ENCODE measurements at regions not wholly inside any gene's neighbourhood (a gene's known extent, or its start where the extent isn't known, plus 50 kb on each side); places are given as distances from the start of the nearest gene placed in this dataset.
"Not testable (repeated sequence)": the region's sequence is repeated elsewhere in the genome, so short reads cannot be mapped to it uniquely, and the experiment has no call there.

- no peak for ATAC-seq (ENCODE audit: low read depth)
- H3K27me3 Mint-ChIP-seq = peaks cover 5% of the 10 kb centered on the region
Observed at GRCh38 chr17:62322313-62322712, 58.0 kb upstream of the EFCAB3 start.

GRCh38 chr17:62321451-62321850 is 58.9 kb upstream of the EFCAB3 start:
- Mint-ChIP-seq H3K9me3 (no peaks in the 10 kb centered on the region), H3K4me1 (no peaks in the 10 kb centered on the region), H3K4me3 (no peak overlapping the region), H3K36me3 (no peaks in the 10 kb centered on the region), H3K27ac (no peak overlapping the region), H3K27me3 (peaks cover 8% of the 10 kb centered on the region)
- POLR2A ChIA-PET = no interaction called here
- ATAC-seq (ENCODE audit: low read depth) = no peak
- DNase-seq = no peak

More at GRCh38 chr17:62322313-62322712, 58.0 kb upstream of the EFCAB3 start:
- Mint-ChIP-seq H3K4me1 (no peaks in the 10 kb centered on the region), H3K9me3 (no peaks in the 10 kb centered on the region), H3K27ac (no peak overlapping the region), H3K36me3 (no peaks in the 10 kb centered on the region), H3K4me3 (no peak overlapping the region)
- POLR2A ChIA-PET = no interaction called here
- no peak for DNase-seq

DNA sequence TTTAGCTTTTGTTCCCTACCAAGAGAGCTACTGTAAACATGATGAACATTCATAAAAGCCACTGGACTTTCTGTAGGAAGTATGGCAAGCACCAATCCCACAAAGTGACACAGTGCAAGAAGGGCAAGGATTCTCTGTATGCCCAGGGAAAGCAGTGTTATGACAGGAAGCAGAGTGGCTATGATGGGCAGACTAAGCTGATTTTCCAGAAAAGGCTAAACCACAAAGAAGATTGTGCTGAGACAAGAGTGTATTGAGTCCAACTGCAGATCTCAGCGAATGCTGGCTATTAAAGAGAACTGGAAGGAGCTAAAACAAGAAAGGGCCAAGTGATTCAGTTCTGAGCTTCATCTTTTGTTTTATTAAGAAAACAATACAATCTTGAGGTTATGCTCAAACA is 60.5 kb upstream of the EFCAB3 start:
- H3K27ac Mint-ChIP-seq = no peak overlapping the region
- peaks cover 15% of the 10 kb centered on the region for H3K27me3 Mint-ChIP-seq
- H3K36me3 Mint-ChIP-seq = no peaks in the 10 kb centered on the region
- H3K4me3 Mint-ChIP-seq = no peak overlapping the region
- ATAC-seq (ENCODE audit: low read depth) (no peak), DNase-seq (no peak)
- no peaks in the 10 kb centered on the region for H3K4me1 Mint-ChIP-seq
- no peaks in the 10 kb centered on the region for H3K9me3 Mint-ChIP-seq
- POLR2A ChIA-PET = no interaction called here

DNA sequence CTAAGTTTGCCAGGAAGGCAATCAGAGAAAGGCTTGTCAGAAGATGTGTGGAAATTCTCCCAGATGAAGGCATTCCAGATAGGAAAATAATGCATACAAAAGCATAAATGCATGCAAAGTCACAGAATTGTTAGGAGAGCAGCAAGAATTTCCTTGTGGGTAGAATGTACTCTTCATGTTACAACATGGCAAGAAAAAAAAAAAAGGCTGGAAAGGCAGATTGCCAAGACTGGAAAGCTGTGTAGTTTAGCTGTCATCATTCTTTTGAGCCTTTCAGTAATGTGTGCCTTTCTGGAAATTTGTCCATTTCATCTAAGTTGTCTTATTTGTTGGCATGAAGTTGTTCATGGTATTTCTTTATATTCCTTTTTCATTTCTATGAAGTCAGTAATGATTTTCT is 71.0 kb upstream of the EFCAB3 start:
- POLR2A ChIA-PET = no interaction called here
- Mint-ChIP-seq H3K4me3 (no peak overlapping the region), H3K27me3 (peaks cover 33% of the 10 kb centered on the region)

GRCh38 chr17:62307196-62307595 is 73.2 kb upstream of the EFCAB3 start:
- POLR2A ChIA-PET = no interaction called here
- Mint-ChIP-seq H3K36me3 (no peaks in the 10 kb centered on the region), H3K27me3 (peaks cover 35% of the 10 kb centered on the region), H3K4me1 (no peaks in the 10 kb centered on the region), H3K4me3 (no peak overlapping the region), H3K9me3 (peaks cover 4% of the 10 kb centered on the region), H3K27ac (no peak overlapping the region)
- DNase-seq (no peak), ATAC-seq (ENCODE audit: low read depth) (no peak)

More for the DNA sequence above, 71.0 kb upstream of the EFCAB3 start:
- no peak for DNase-seq
- no peak for ATAC-seq (ENCODE audit: low read depth)
- no peaks in the 10 kb centered on the region for H3K36me3 Mint-ChIP-seq
- no peaks in the 10 kb centered on the region for H3K4me1 Mint-ChIP-seq
- no peak overlapping the region for H3K27ac Mint-ChIP-seq
- peaks cover 4% of the 10 kb centered on the region for H3K9me3 Mint-ChIP-seq

- H3K9me3 Mint-ChIP-seq = peaks cover 3% of the 10 kb centered on the region
- H3K27ac Mint-ChIP-seq = no peak overlapping the region
- ATAC-seq (ENCODE audit: low read depth) (no peak), DNase-seq (no peak)
- H3K4me1 Mint-ChIP-seq = no peaks in the 10 kb centered on the region
- peaks cover 27% of the 10 kb centered on the region for H3K27me3 Mint-ChIP-seq
- H3K36me3 Mint-ChIP-seq = no peaks in the 10 kb centered on the region
- POLR2A ChIA-PET = no interaction called here
- no peak overlapping the region for H3K4me3 Mint-ChIP-seq
Observed at GRCh38 chr17:62303476-62303875, 76.9 kb upstream of the EFCAB3 start.

DNA sequence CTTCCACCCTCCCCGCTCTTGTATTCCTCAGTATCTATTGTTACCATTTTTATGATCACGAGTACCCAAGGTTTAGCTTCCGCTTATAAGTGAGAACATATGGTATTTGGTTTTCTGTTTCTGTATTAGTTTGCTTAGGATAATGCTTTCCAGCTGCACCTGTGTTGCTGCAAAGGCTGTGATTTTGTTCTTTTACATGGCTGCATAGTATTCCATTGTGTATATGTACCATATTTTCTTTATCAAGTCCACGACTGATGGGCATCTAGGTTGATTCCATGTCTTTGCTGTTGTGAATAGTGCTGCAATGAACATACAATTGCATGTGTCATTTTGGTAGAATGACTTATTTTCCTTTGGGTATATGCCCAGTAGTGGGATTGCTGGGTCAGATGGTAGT is 79.7 kb upstream of the EFCAB3 start:
- POLR2A ChIA-PET = no interaction called here
- no peak for ATAC-seq (ENCODE audit: low read depth)

DNA sequence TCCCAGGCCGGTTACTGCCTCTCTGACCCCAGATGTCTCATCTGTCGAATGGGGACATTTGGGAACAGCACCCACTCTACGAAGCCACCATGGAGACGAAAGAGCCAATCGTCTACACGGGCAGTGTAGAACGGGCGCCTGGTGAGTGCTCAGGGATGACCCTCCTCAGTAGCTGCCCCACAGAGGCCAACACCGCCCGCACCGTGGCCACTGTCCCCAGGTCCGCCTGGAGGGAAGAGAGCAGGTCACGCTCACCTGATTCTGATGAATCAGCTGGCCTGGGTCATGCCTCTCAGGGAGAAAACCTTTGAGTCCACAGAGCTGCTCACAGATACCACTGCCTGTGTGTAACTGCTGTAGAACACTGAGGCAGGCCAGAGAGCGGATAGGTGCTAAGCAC is 105.1 kb upstream of the EFCAB3 start:
- H3K4me1 Mint-ChIP-seq; H3K4me3 Mint-ChIP-seq; H3K27me3 Mint-ChIP-seq; DNase-seq; H3K9me3 Mint-ChIP-seq; H3K27ac Mint-ChIP-seq; ATAC-seq (ENCODE audit: low read depth); POLR2A ChIA-PET; H3K36me3 Mint-ChIP-seq: not testable (repeated sequence)

More for the DNA sequence above, 79.7 kb upstream of the EFCAB3 start:
- H3K4me1 Mint-ChIP-seq = no peaks in the 10 kb centered on the region
- H3K4me3 Mint-ChIP-seq = no peak overlapping the region
- no peak overlapping the region for H3K27ac Mint-ChIP-seq
- no peak for DNase-seq
- no peaks in the 10 kb centered on the region for H3K36me3 Mint-ChIP-seq
- H3K9me3 Mint-ChIP-seq = peaks cover 3% of the 10 kb centered on the region
- H3K27me3 Mint-ChIP-seq = peaks cover 12% of the 10 kb centered on the region

- H3K4me3 Mint-ChIP-seq; POLR2A ChIA-PET; DNase-seq; H3K4me1 Mint-ChIP-seq; H3K27me3 Mint-ChIP-seq; H3K27ac Mint-ChIP-seq; H3K36me3 Mint-ChIP-seq; ATAC-seq (ENCODE audit: low read depth); H3K9me3 Mint-ChIP-seq: not testable (repeated sequence)
Observed at GRCh38 chr17:62268361-62268760, 112.0 kb upstream of the EFCAB3 start.

GRCh38 chr17:62264974-62265373 is 115.4 kb upstream of the EFCAB3 start:
- POLR2A ChIA-PET = not testable (repeated sequence)

DNA sequence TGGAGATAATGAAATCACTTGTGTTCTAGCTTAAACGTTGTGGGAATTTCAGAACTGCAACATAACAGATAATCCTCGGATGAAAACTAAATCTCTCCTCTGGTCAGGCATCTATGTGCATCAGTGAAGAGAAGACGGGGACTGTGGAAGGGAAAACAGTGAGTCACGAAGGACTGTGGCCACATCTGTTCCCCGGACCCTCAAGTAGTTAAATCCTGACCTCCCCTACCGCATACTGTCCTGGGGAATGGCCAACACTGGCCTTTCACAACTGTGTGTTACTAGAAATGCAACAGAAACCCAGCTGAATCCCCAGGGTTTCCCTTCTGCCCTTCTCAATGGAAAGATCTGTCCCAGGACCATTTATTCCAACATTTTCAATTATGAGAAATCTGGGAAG is 124.6 kb upstream of the EFCAB3 start:
- POLR2A ChIA-PET; H3K36me3 Mint-ChIP-seq; DNase-seq; H3K27ac Mint-ChIP-seq; H3K27me3 Mint-ChIP-seq; H3K4me3 Mint-ChIP-seq; H3K9me3 Mint-ChIP-seq; H3K4me1 Mint-ChIP-seq; ATAC-seq (ENCODE audit: low read depth): not testable (repeated sequence)

More at GRCh38 chr17:62264974-62265373, 115.4 kb upstream of the EFCAB3 start:
- not testable (repeated sequence) for H3K4me1 Mint-ChIP-seq; H3K27me3 Mint-ChIP-seq; DNase-seq; H3K4me3 Mint-ChIP-seq; H3K27ac Mint-ChIP-seq; H3K36me3 Mint-ChIP-seq; H3K9me3 Mint-ChIP-seq; ATAC-seq (ENCODE audit: low read depth)

GRCh38 chr17:62242076-62242475 is 138.3 kb upstream of the EFCAB3 start:
- H3K27me3 Mint-ChIP-seq; H3K36me3 Mint-ChIP-seq; H3K4me1 Mint-ChIP-seq; ATAC-seq (ENCODE audit: low read depth); H3K27ac Mint-ChIP-seq; POLR2A ChIA-PET; DNase-seq; H3K4me3 Mint-ChIP-seq; H3K9me3 Mint-ChIP-seq: not testable (repeated sequence)

- H3K27ac Mint-ChIP-seq; DNase-seq; H3K4me3 Mint-ChIP-seq; H3K36me3 Mint-ChIP-seq; ATAC-seq (ENCODE audit: low read depth); POLR2A ChIA-PET; H3K9me3 Mint-ChIP-seq; H3K4me1 Mint-ChIP-seq; H3K27me3 Mint-ChIP-seq: not testable (repeated sequence)
Observed at GRCh38 chr17:62239569-62239968, 140.8 kb upstream of the EFCAB3 start.

- H3K36me3 Mint-ChIP-seq; H3K4me3 Mint-ChIP-seq; DNase-seq; H3K27me3 Mint-ChIP-seq; ATAC-seq (ENCODE audit: low read depth); POLR2A ChIA-PET; H3K4me1 Mint-ChIP-seq; H3K9me3 Mint-ChIP-seq; H3K27ac Mint-ChIP-seq: not testable (repeated sequence)
Observed at GRCh38 chr17:62238551-62239338, 141.6 kb upstream of the EFCAB3 start.

Data from activated naive CD8-positive, alpha-beta T cell treated with anti-CD3 and anti-CD28 coated beads, Interleukin-2, amount 10 ng/mL, durations not matched to agents 7 days and 5 days (primary cell).